DOHH2 (cell line): ENCODE measurements at regions not wholly inside any gene's neighbourhood (a gene's known extent, or its start where the extent isn't known, plus 50 kb on each side); places are given as distances from the start of the nearest gene placed in this dataset.

Experiments
- H3F3A ChIP-seq: fragments of 200-600 bp; sonication (generic), shearing (Covaris generic); 2 replicates; pipeline ENCODE4 v1.6.0; 2016; ENCODE audit warnings: antibody characterized with exemption, mild to moderate bottlenecking; ENCODE audit not compliant: control insufficient read depth, insufficient read depth
- H3K27ac ChIP-seq: fragments of 200-600 bp; sonication (generic); 2 replicates; pipeline ENCODE4 v1.5.1; 2014; ENCODE audit warnings: low read depth, mild to moderate bottlenecking, low read length, moderate library complexity
- H3K27me3 ChIP-seq: fragments of 200-600 bp; sonication (generic); 2 replicates; pipeline ENCODE4 v1.6.1; 2014; ENCODE audit warnings: mild to moderate bottlenecking, low read length, mixed read lengths; ENCODE audit not compliant: control insufficient read depth
- H3K36me3 ChIP-seq: fragments of 200-600 bp; sonication (generic); 2 replicates; pipeline ENCODE4 v1.6.1; 2014; ENCODE audit warnings: mild to moderate bottlenecking, low read length, moderate library complexity, mixed read lengths; ENCODE audit not compliant: control insufficient read depth
- H3K4me1 ChIP-seq: fragments of 200-600 bp; sonication (generic); 2 replicates; pipeline ENCODE4 v1.6.1; 2014; ENCODE audit warnings: mild to moderate bottlenecking, low read length, mixed read lengths; ENCODE audit not compliant: control insufficient read depth
- H3K4me2 ChIP-seq: fragments of 200-600 bp; sonication (generic); 2 replicates; pipeline ENCODE4 v1.6.0; 2014; ENCODE audit warnings: mild to moderate bottlenecking, low read length, moderate library complexity
- H3K4me3 ChIP-seq: fragments of 200-600 bp; sonication (generic); 2 replicates; pipeline ENCODE4 v1.5.1; 2014; ENCODE audit warnings: mild to moderate bottlenecking, low read length, mixed read lengths
- H3K79me2 ChIP-seq: fragments of 200-600 bp; sonication (generic); 2 replicates; pipeline ENCODE4 v1.6.1; 2014; ENCODE audit warnings: mild to moderate bottlenecking, low read length, mixed read lengths; ENCODE audit not compliant: control insufficient read depth
- H3K9me2 ChIP-seq: fragments of 200-600 bp; sonication (generic); replicated peaks from 2 replicates; pipeline ENCODE4 v1.6.1; 2014; ENCODE audit warnings: mild to moderate bottlenecking, low read length, mixed read lengths; ENCODE audit not compliant: control insufficient read depth
- H3K9me3 ChIP-seq: fragments of 200-600 bp; sonication (generic); 2 replicates; pipeline ENCODE4 v1.6.1; 2014; ENCODE audit warnings: antibody characterized with exemption, low read length, mixed read lengths; ENCODE audit not compliant: control insufficient read depth, insufficient read depth
- H4K20me1 ChIP-seq: fragments of 200-600 bp; sonication (generic); 2 replicates; pipeline ENCODE4 v1.6.0; 2014; ENCODE audit warnings: low read depth, mild to moderate bottlenecking, antibody characterized with exemption, low read length, moderate library complexity; ENCODE audit not compliant: control insufficient read depth, insufficient read depth
- CTCF ChIP-seq: fragments of 200-600 bp; sonication (generic); IDR thresholded peaks from one replicate; pipeline ENCODE4 v1.5.1; 2014; ENCODE audit warnings: antibody characterized with exemption, mild to moderate bottlenecking, low read depth, low read length; ENCODE audit not compliant: poor library complexity, severe bottlenecking
- EZH2phosphoT487 ChIP-seq: fragments of 200-600 bp; sonication (generic); IDR thresholded peaks from 2 replicates; pipeline ENCODE4 v1.6.1; 2017; ENCODE audit warnings: borderline replicate concordance, mild to moderate bottlenecking, antibody characterized with exemption, low read length, moderate library complexity, mixed read lengths

- no peak for TF ChIP-seq EZH2phosphoT487
- no peak for TF ChIP-seq CTCF
- Histone ChIP-seq H3F3A (no peaks in the 10 kb centered on the region), H3K36me3 (no peaks in the 10 kb centered on the region), H3K27me3 (no peaks in the 10 kb centered on the region), H3K4me1 (no peaks in the 10 kb centered on the region), H3K4me3 (no peak overlapping the region), H3K79me2 (no peaks in the 10 kb centered on the region), H3K9me3 (no peaks in the 10 kb centered on the region), H3K4me2 (no peak overlapping the region), H3K27ac (no peak overlapping the region), H3K9me2 (no peaks in the 10 kb centered on the region), H4K20me1 (no peaks in the 10 kb centered on the region)
Measured at GRCh38 chr1:80064524-80064923, 1058.0 kb upstream of the ADGRL4 start.

- Histone ChIP-seq H3K4me1 (no peaks in the 10 kb centered on the region), H3K9me3 (no peaks in the 10 kb centered on the region), H3K27me3 (no peaks in the 10 kb centered on the region), H3K79me2 (no peaks in the 10 kb centered on the region), H3K4me3 (no peak overlapping the region), H3K4me2 (no peak overlapping the region), H3F3A (no peaks in the 10 kb centered on the region), H3K9me2 (no peaks in the 10 kb centered on the region), H3K36me3 (no peaks in the 10 kb centered on the region), H4K20me1 (no peaks in the 10 kb centered on the region), H3K27ac (no peak overlapping the region)
- TF ChIP-seq EZH2phosphoT487 (no peak), CTCF (no peak)
Measured at GRCh38 chr1:80059940-80060339, 1053.4 kb upstream of the ADGRL4 start.

GRCh38 chr1:80056179-80056578 lies 1049.6 kb upstream of the ADGRL4 start:
- H3K79me2 ChIP-seq: no peaks in the 10 kb centered on the region
- TF ChIP-seq CTCF: no peak
- TF ChIP-seq EZH2phosphoT487: no peak
- H3K27me3 ChIP-seq: no peaks in the 10 kb centered on the region
- no peak overlapping the region for H3K4me3 ChIP-seq
- H4K20me1 ChIP-seq: no peaks in the 10 kb centered on the region
- H3K9me3 ChIP-seq: peaks cover 5% of the 10 kb centered on the region; the same call in 1 of the 2 replicates
- H3K4me1 ChIP-seq: no peaks in the 10 kb centered on the region
- H3K4me2 ChIP-seq: no peak overlapping the region
- H3K27ac ChIP-seq: no peak overlapping the region
- no peaks in the 10 kb centered on the region for H3K36me3 ChIP-seq
- no peaks in the 10 kb centered on the region for H3F3A ChIP-seq
- H3K9me2 ChIP-seq: no peaks in the 10 kb centered on the region

- no peaks in the 10 kb centered on the region for H4K20me1 ChIP-seq
- no peak overlapping the region for H3K4me3 ChIP-seq
- H3F3A ChIP-seq: no peaks in the 10 kb centered on the region
- H3K4me1 ChIP-seq: no peaks in the 10 kb centered on the region
- TF ChIP-seq EZH2phosphoT487 (no peak), CTCF (no peak)
- no peaks in the 10 kb centered on the region for H3K36me3 ChIP-seq
- no peaks in the 10 kb centered on the region for H3K27me3 ChIP-seq
- no peak overlapping the region for H3K27ac ChIP-seq
- no peaks in the 10 kb centered on the region for H3K79me2 ChIP-seq
- peaks cover 10% of the 10 kb centered on the region; the same call in 1 of the 2 replicates for H3K9me3 ChIP-seq
- no peaks in the 10 kb centered on the region for H3K9me2 ChIP-seq
- no peak overlapping the region for H3K4me2 ChIP-seq
Measured at GRCh38 chr1:80054129-80054528, 1047.6 kb upstream of the ADGRL4 start.
